Peyer's patch (tissue), 4 donors: ENCODE measurements at regions not wholly inside any gene's neighbourhood (a gene's known extent, or its start where the extent isn't known, plus 50 kb on each side); places are given as distances from the start of the nearest gene placed in this dataset.

Experiments
- DNase-seq, 3 donors: peaks; one replicate each; pipeline ENCODE4 v3.0.0-alpha.2; 2017 to 2019
- H3K27ac ChIP-seq, 4 donors: fragments of 200-600 bp; sonication (generic); one replicate each; pipeline ENCODE4 v1.5.1; 2016 to 2019
- H3K27me3 ChIP-seq, 2 donors: fragments of 200-600 bp; sonication (generic); one replicate each; pipeline ENCODE4 v1.5.1; 2019
- H3K36me3 ChIP-seq, 3 donors: fragments of 200-600 bp; sonication (generic); one replicate each; pipeline ENCODE4 v1.5.1; 2016 to 2019
- H3K4me1 ChIP-seq, 4 donors: fragments of 200-600 bp; sonication (generic); one replicate each; pipeline ENCODE4 v1.5.1; 2016 to 2019
- H3K4me3 ChIP-seq, 4 donors: fragments of 200-600 bp; sonication (generic); 1 replicate in 3 of 4; 2 replicates in 1 of 4; pipeline ENCODE4 v1.5.1; 2016 to 2019; ENCODE audit warnings: mild to moderate bottlenecking in 1 of 4
- H3K9me3 ChIP-seq, 4 donors: fragments of 200-600 bp; sonication (generic); one replicate each; pipeline ENCODE4 v1.5.1; 2016 to 2019; ENCODE audit warnings: mild to moderate bottlenecking in 1 of 4
- CTCF ChIP-seq, 6 experiments: fragments of 450-650 bp in 4 of 6; fragments of 200-600 bp in 2 of 6; sonication (generic) in 1 of 6; IDR thresholded peaks; one replicate each; pipeline ENCODE4 v1.5.1; 2017 to 2019; ENCODE audit warnings: antibody characterized with exemption in 6 of 6, mild to moderate bottlenecking in 3 of 6, moderate library complexity in 1 of 6
- POLR2A ChIP-seq, 2 donors: fragments of 450-650 bp; IDR thresholded peaks; one replicate each; pipeline ENCODE4 v1.5.1; 2017; ENCODE audit warnings: antibody characterized with exemption in 2 of 2, mild to moderate bottlenecking in 2 of 2, moderate library complexity in 2 of 2

GRCh38 chr10:120110196-120110595 lies 217.7 kb downstream of the SEC23IP start:
- no peaks in the 10 kb centered on the region for H3K27me3 ChIP-seq

GRCh38 chr10:120111628-120112027 lies 219.1 kb downstream of the SEC23IP start:
- no peaks in the 10 kb centered on the region for H3K9me3 ChIP-seq
- no peaks in the 10 kb centered on the region for H3K4me1 ChIP-seq
- no peaks in the 10 kb centered on the region for H3K36me3 ChIP-seq
- no peak overlapping the region for H3K27ac ChIP-seq
- TF ChIP-seq CTCF (IDR thresholded peaks at IDR 0.05) (no peak), POLR2A (IDR thresholded peaks at IDR 0.05) (no peak)
- no peaks in the 10 kb centered on the region for H3K27me3 ChIP-seq
- no peak for DNase-seq
- no peak overlapping the region for H3K4me3 ChIP-seq

More at GRCh38 chr10:120110196-120110595, 217.7 kb downstream of the SEC23IP start:
- H3K4me1 ChIP-seq, result no peaks in the 10 kb centered on the region
- DNase-seq, result no peak
- H3K36me3 ChIP-seq, result no peaks in the 10 kb centered on the region
- no peak for TF ChIP-seq POLR2A (IDR thresholded peaks at IDR 0.05)
- no peak for TF ChIP-seq CTCF (IDR thresholded peaks at IDR 0.05)
- H3K4me3 ChIP-seq, result no peak overlapping the region
- no peaks in the 10 kb centered on the region for H3K9me3 ChIP-seq
- H3K27ac ChIP-seq, result no peak overlapping the region

- Histone ChIP-seq H3K9me3 (no peaks in the 10 kb centered on the region), H3K27ac (no peak overlapping the region), H3K36me3 (no peaks in the 10 kb centered on the region), H3K4me1 (no peaks in the 10 kb centered on the region), H3K27me3 (no peaks in the 10 kb centered on the region), H3K4me3 (no peak overlapping the region)
- no peak for DNase-seq
- TF ChIP-seq POLR2A (IDR thresholded peaks at IDR 0.05) (no peak), CTCF (IDR thresholded peaks at IDR 0.05) (no peak)
Measured at GRCh38 chr10:120112809-120113208, 220.3 kb downstream of the SEC23IP start.

- Histone ChIP-seq H3K27me3 (no peaks in the 10 kb centered on the region), H3K4me1 (no peaks in the 10 kb centered on the region), H3K9me3 (no peaks in the 10 kb centered on the region), H3K27ac (no peak overlapping the region), H3K36me3 (no peaks in the 10 kb centered on the region), H3K4me3 (no peak overlapping the region)
- TF ChIP-seq POLR2A (IDR thresholded peaks at IDR 0.05) (no peak), CTCF (IDR thresholded peaks at IDR 0.05) (no peak)
- no peak for DNase-seq
Measured at GRCh38 chr10:120115959-120116358, 223.4 kb downstream of the SEC23IP start.

GRCh38 chr10:120121768-120122167 lies 229.2 kb downstream of the SEC23IP start:
- H3K4me1 ChIP-seq, result no peaks in the 10 kb centered on the region
- H3K27ac ChIP-seq, result no peak overlapping the region
- no peaks in the 10 kb centered on the region for H3K36me3 ChIP-seq
- no peaks in the 10 kb centered on the region for H3K9me3 ChIP-seq
- no peak for DNase-seq
- H3K27me3 ChIP-seq, result no peaks in the 10 kb centered on the region
- H3K4me3 ChIP-seq, result no peak overlapping the region
- TF ChIP-seq POLR2A (IDR thresholded peaks at IDR 0.05) (no peak), CTCF (IDR thresholded peaks at IDR 0.05) (no peak)

- H3K27me3 ChIP-seq, result no peaks in the 10 kb centered on the region
- no peak overlapping the region for H3K4me3 ChIP-seq
- H3K36me3 ChIP-seq, result no peaks in the 10 kb centered on the region
- H3K9me3 ChIP-seq, result no peaks in the 10 kb centered on the region
- H3K4me1 ChIP-seq, result no peaks in the 10 kb centered on the region
- TF ChIP-seq POLR2A (IDR thresholded peaks at IDR 0.05) (no peak), CTCF (IDR thresholded peaks at IDR 0.05) (no peak)
- H3K27ac ChIP-seq, result no peak overlapping the region
- no peak for DNase-seq
Measured at GRCh38 chr10:120131183-120131582, 238.7 kb downstream of the SEC23IP start.
